GM12878 (cell line): ENCODE measurements at regions not wholly inside any gene's neighbourhood (a gene's known extent, or its start where the extent isn't known, plus 50 kb on each side); places are given as distances from the start of the nearest gene placed in this dataset.
A peak's percentile ranks its signal among the peaks of the same experiment; 100 is the strongest.

Experiments
- ATAC-seq: fragments of 200-7000 bp; cut with Tn5 transposase; 3 replicates; pipeline ENCODE4 v1.9.1; 2020; ENCODE audit warnings: mild to moderate bottlenecking, moderate library complexity
- BruUV-seq: library from RNA; stranded (reverse); fragments of 400-500 nt; replicated peaks from 2 replicates; lab custom pipeline; 2021; lab: Mats Ljungman, UMichigan
- CTCF ChIA-PET: fragments of 300-600 bp; sonication (Branson Sonifier 250); formaldehyde crosslinking; extraction: SDS; loops from one replicate; lab custom pipeline; 2021; ENCODE audit warnings: inconsistent platforms; lab: Yijun Ruan, JAX
- POLR2A ChIA-PET: fragments of 350-600 bp; formaldehyde crosslinking; extraction: SDS; loops from one replicate; lab custom pipeline; 2021; ENCODE audit warnings: inconsistent platforms; lab: Charles Lee
- RAD21 ChIA-PET: fragments of 300-600 bp; sonication (Branson Sonifier 250); formaldehyde crosslinking; loops from one replicate; lab custom pipeline; 2023; ENCODE audit warnings: antibody characterized with exemption; ENCODE audit not compliant: unreplicated experiment; lab: Charles Lee
- SMC1A ChIA-PET: fragments of 300-600 bp; sonication (Branson Sonifier 250); formaldehyde crosslinking; loops from one replicate; lab custom pipeline; 2023; ENCODE audit not compliant: unreplicated experiment, uncharacterized antibody; lab: Charles Lee
- DNase-seq: peaks from one replicate; pipeline ENCODE4 v3.0.0-alpha.2; 2011; ENCODE audit warnings: low read depth, low spot score
- FAIRE-seq: peaks from 3 replicates; lab custom pipeline; 2011; peaks lifted over from hg19 to GRCh38; lab: Jason Lieb, UNC
- H2AFZ ChIP-seq: 2 replicates; pipeline ENCODE4 v1.6.0; 2011; ENCODE audit warnings: low read depth, low read length, control low read depth; ENCODE audit not compliant: control insufficient read depth
- H3K27ac ChIP-seq: 2 replicates; pipeline ENCODE4 v1.5.1; 2011; ENCODE audit warnings: control low read depth; ENCODE audit not compliant: control insufficient read depth, insufficient read depth
- H3K27me3 ChIP-seq, 2 experiments: replicated peaks in 1 of 2; 2 replicates each; pipeline versions ENCODE4 v1.6.0 to v1.6.1; 2011; ENCODE audit warnings: low read length in 1 of 2; ENCODE audit not compliant: control insufficient read depth in 2 of 2, insufficient read depth in 2 of 2
- H3K36me3 ChIP-seq, 2 experiments: 2 replicates each; pipeline ENCODE4 v1.5.1; 2011; ENCODE audit warnings: low read length in 1 of 2; ENCODE audit not compliant: control insufficient read depth in 2 of 2, insufficient read depth in 2 of 2
- H3K4me1 ChIP-seq: 2 replicates; pipeline ENCODE4 v1.6.1; 2011; ENCODE audit warnings: mild to moderate bottlenecking, low read length, moderate library complexity, mixed read lengths; ENCODE audit not compliant: control insufficient read depth, insufficient read depth
- H3K4me2 ChIP-seq: 2 replicates; pipeline ENCODE4 v1.6.0; 2011; ENCODE audit warnings: control low read depth; ENCODE audit not compliant: control insufficient read depth, insufficient read depth
- H3K4me3 ChIP-seq: fragments of 200-600 bp; sonication (generic); 2 replicates; pipeline ENCODE4 v1.5.1; 2016
- H3K79me2 ChIP-seq: 2 replicates; pipeline ENCODE4 v1.6.0; 2011; ENCODE audit warnings: low read length; ENCODE audit not compliant: control insufficient read depth, insufficient read depth
- H3K9ac ChIP-seq: 2 replicates; pipeline ENCODE4 v1.8.0; 2011; ENCODE audit warnings: low read length, control low read depth, mixed read lengths; ENCODE audit not compliant: control insufficient read depth, insufficient read depth
- H3K9me3 ChIP-seq: replicated peaks from 3 replicates; pipeline ENCODE4 v1.5.1; 2011; ENCODE audit warnings: mild to moderate bottlenecking, low read length; ENCODE audit not compliant: control insufficient read depth, insufficient read depth
- H4K20me1 ChIP-seq: 2 replicates; pipeline ENCODE4 v1.6.0; 2011; ENCODE audit not compliant: control insufficient read depth, insufficient read depth
- ETV6 ChIP-seq, 2 experiments: fragments of 450-650 bp in 1 of 2; IDR thresholded peaks in 1 of 2; conservative IDR thresholded peaks in 1 of 2; 2 replicates each; pipeline ENCODE4 v1.6.1; 2014; ENCODE audit warnings: antibody characterized with exemption in 1 of 2, borderline replicate concordance in 1 of 2, low read depth in 1 of 2, mild to moderate bottlenecking in 1 of 2, moderate library complexity in 1 of 2
- EZH2 ChIP-seq: IDR thresholded peaks from 2 replicates; pipeline ENCODE4 v1.6.1; 2012; ENCODE audit warnings: low read depth, mild to moderate bottlenecking, control low read depth, inconsistent platforms, low read length, borderline replicate concordance; ENCODE audit not compliant: control insufficient read depth
- GABPA ChIP-seq: IDR thresholded peaks from 2 replicates; pipeline ENCODE4 v1.6.1; 2014; ENCODE audit warnings: antibody characterized with exemption, low read depth, mild to moderate bottlenecking, inconsistent platforms
- HDAC6 ChIP-seq: fragments of 200-600 bp; sonication (generic); IDR thresholded peaks from one replicate; pipeline ENCODE4 v1.8.0; 2017; ENCODE audit warnings: antibody characterized with exemption; ENCODE audit not compliant: unreplicated experiment
- IKZF2 ChIP-seq, 2 experiments: fragments of 450-650 bp; IDR thresholded peaks; 2 replicates each; pipeline ENCODE4 v1.6.1; 2017; ENCODE audit warnings: mild to moderate bottlenecking in 2 of 2, moderate library complexity in 2 of 2
- IRF4 ChIP-seq: IDR thresholded peaks from 2 replicates; pipeline ENCODE4 v1.6.1; 2011; ENCODE audit warnings: low read depth, low read length
- JUNB ChIP-seq: IDR thresholded peaks from 2 replicates; pipeline ENCODE4 v1.6.1; 2016; ENCODE audit warnings: antibody characterized with exemption, mild to moderate bottlenecking
- MTA3 ChIP-seq: IDR thresholded peaks from 2 replicates; pipeline ENCODE4 v1.6.1; 2012; ENCODE audit warnings: low read length, inconsistent platforms, borderline replicate concordance
- NBN ChIP-seq: fragments of 450-650 bp; IDR thresholded peaks from 2 replicates; pipeline ENCODE4 v1.6.1; 2016
- NR2C1 ChIP-seq: fragments of 450-650 bp; IDR thresholded peaks from 2 replicates; pipeline ENCODE4 v1.6.1; 2017; ENCODE audit warnings: antibody characterized with exemption, mild to moderate bottlenecking, moderate library complexity
- NR2C2 ChIP-seq: IDR thresholded peaks from 2 replicates; pipeline ENCODE4 v1.6.1; 2011; ENCODE audit warnings: borderline replicate concordance, low read depth; ENCODE audit not compliant: control insufficient read depth, insufficient read length
- PAX5 ChIP-seq: IDR thresholded peaks from 2 replicates; pipeline ENCODE4 v1.6.1; 2011; ENCODE audit warnings: low read depth, low read length, borderline replicate concordance
- PML ChIP-seq: IDR thresholded peaks from 2 replicates; pipeline ENCODE4 v1.6.1; 2012; ENCODE audit warnings: low read length, inconsistent platforms
- POLR2A ChIP-seq: IDR thresholded peaks from 2 replicates; pipeline ENCODE4 v1.6.1; 2011; ENCODE audit warnings: low read depth, mild to moderate bottlenecking, low read length
- POLR2AphosphoS5 ChIP-seq: IDR thresholded peaks from 2 replicates; pipeline ENCODE4 v1.6.1; 2011; ENCODE audit warnings: mild to moderate bottlenecking, low read length, inconsistent platforms
- RUNX3 ChIP-seq: IDR thresholded peaks from 2 replicates; pipeline ENCODE4 v1.6.1; 2012; ENCODE audit warnings: low read length, inconsistent platforms
- SMAD5 ChIP-seq: IDR thresholded peaks from 2 replicates; pipeline ENCODE4 v1.6.1; 2016; ENCODE audit warnings: antibody characterized with exemption, low read depth
- SPI1 ChIP-seq: IDR thresholded peaks from 2 replicates; pipeline ENCODE4 v1.6.1; 2011; ENCODE audit warnings: low read depth, mild to moderate bottlenecking, low read length, moderate library complexity, borderline replicate concordance; ENCODE audit not compliant: insufficient read depth
- TCF12 ChIP-seq: IDR thresholded peaks from 2 replicates; pipeline ENCODE4 v1.6.1; 2011; ENCODE audit warnings: low read depth, mild to moderate bottlenecking, low read length
- WRNIP1 ChIP-seq: IDR thresholded peaks from 2 replicates; pipeline ENCODE4 v1.6.1; 2011; ENCODE audit warnings: low read depth, low read length, improper control_type of control experiment, borderline replicate concordance
- WGBS: methylation state at CpG from one replicate; pipeline ENCODE4 v1.1.6; 2016; ENCODE audit warnings: low lambda C conversion rate; ENCODE audit not compliant: insufficient replicate concordance, insufficient coverage; ENCODE audit errors: missing lambda C conversion rate; 5-methylcytosine and 5-hydroxymethylcytosine counted together
- in situ Hi-C: fragments of 300-500 bp; cut with MboI; formaldehyde crosslinking; loops from 9 replicates; pipeline ENCODE4 v1.14.3; 2018; ENCODE audit warnings: mixed read lengths
- intact Hi-C: fragments of 100-400 bp; cut with micrococcal nuclease; formaldehyde crosslinking; loops from one replicate; pipeline ENCODE4 v1.14.2; 2022; ENCODE audit not compliant: unreplicated experiment
- TF ChIP-seq, protein P1 (sequence below): fragments of 450-650 bp; IDR thresholded peaks from 2 replicates; pipeline ENCODE4 v1.6.1; 2017; ENCODE audit warnings: borderline replicate concordance
- TF ChIP-seq, protein P2 (sequence below): fragments of 450-650 bp; conservative IDR thresholded peaks from 2 replicates; pipeline ENCODE4 v1.6.1; 2017; ENCODE audit warnings: mild to moderate bottlenecking, moderate library complexity

DNA sequence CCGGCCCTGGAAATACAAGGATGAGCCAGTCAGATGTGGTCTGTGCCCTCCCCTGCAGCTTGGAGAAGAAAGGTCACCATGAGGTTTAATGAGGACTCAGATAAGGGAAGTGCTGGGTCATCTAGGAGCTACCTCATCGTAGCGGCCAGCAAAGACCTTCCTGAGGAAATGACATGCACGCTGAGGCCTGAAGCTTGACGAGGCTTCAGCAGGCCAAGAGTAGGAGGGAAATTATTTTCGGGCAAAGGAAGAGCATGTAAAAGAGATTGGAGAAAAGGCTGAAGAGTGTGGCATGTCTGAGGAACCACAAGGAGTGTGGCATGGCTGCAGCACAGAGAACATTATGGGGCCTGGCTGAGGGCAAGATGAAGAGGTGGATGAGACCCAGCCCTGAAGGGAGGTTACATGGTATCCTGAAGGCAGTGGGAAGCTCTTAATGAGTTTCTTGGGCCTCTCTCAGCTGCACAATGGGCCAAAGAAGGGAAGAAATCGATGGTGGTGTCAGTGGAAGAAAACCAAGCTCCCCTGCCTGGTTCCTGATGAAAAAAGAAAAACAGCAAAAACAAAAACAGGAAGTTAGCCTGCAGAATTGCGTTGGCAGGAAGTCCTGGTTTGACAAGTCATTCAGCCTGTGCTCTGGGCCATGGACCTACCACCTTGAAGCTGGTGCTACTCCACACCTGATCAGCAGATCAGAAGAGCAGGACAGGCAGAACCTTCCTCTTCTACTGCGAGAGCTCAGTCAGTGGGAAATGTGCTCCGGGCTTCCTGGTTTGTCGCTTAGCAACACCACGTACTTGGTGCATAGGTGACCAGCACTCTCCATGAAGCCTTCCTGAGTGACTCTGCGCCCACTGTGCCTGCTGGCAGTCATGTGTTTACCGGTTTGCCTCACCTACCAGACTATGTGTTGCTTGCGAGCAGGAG is 134.5 kb upstream of the KLF3 start:
- ATAC-seq (peak; percentile 86), DNase-seq (peak; percentile 35), FAIRE-seq (peak; percentile 89)
- RAD21 ChIA-PET: no interaction called here
- Histone ChIP-seq H3K9ac (peak overlapping the region; percentile 42), H3K4me1 (peaks cover 24% of the 10 kb centered on the region), H3K36me3 (no peaks in the 10 kb centered on the region), H3K79me2 (no peaks in the 10 kb centered on the region), H4K20me1 (no peaks in the 10 kb centered on the region), H2AFZ (peak overlapping the region; percentile 95), H3K27ac (peak overlapping the region; percentile 84), H3K9me3 (no peaks in the 10 kb centered on the region), H3K4me2 (peak overlapping the region; percentile 58), H3K27me3 (no peaks in the 10 kb centered on the region; a peak in 1 of 4 replicates), H3K4me3 (no peak overlapping the region; the same call in 1 of the 2 replicates)
- CTCF ChIA-PET: interaction anchor here (0.6 to 1.5 kb wide), 4 partner anchors 9 to 559 kb away, joined by 3 to 4 read pairs (median 3); no protein-coding TSS in a partner anchor
- WGBS: 50% methylated on average over 15 of the region's 15 CpGs
- in situ Hi-C loops: no loop called here
- no TSS peak for BruUV-seq
- intact Hi-C loops: no loop called here
- SMC1A ChIA-PET: interaction anchor here (0.6 to 1.2 kb wide), 4 partner anchors 25 to 355 kb away, joined by 3 to 4 read pairs (median 4); no protein-coding TSS in a partner anchor
- POLR2A ChIA-PET: interaction anchor here (0.6 to 1.1 kb wide), 2 partner anchors 26 to 210 kb away, joined by 3 to 6 read pairs; no protein-coding TSS in a partner anchor
- TF ChIP-seq NBN (no peak), MTA3 (peak; percentile 70; the same call in 1 of the 2 replicates), TCF12 (0 out of 2 replicates have a peak, but pooled peaks have one; percentile 9), POLR2AphosphoS5 (peak; percentile 66), RUNX3 (peak; percentile 32; the same call in 1 of the 2 replicates), PAX5 (peak; percentile 55; the same call in 1 of the 2 replicates), WRNIP1 (no peak), PML (0 out of 2 replicates have a peak, but pooled peaks have one; percentile 25), JUNB (peak; percentile 60), NR2C1 (no peak), GABPA (peak; percentile 69; the same call in 1 of the 2 replicates), IKZF2 (IDR thresholded peaks at IDR 0.05) (0 out of 4 replicates have a peak, but pooled peaks have one; percentile 27 to 60), HDAC6 (no peak), EZH2 (no peak), SPI1 (peak; percentile 63; the same call in 1 of the 2 replicates), NR2C2 (no peak), SMAD5 (no peak), IRF4 (peak; percentile 63; the same call in 1 of the 2 replicates), POLR2A (peak; percentile 69), ETV6 (conservative IDR thresholded peaks at IDR 0.05 in 1 of 2, IDR thresholded peaks at IDR 0.05 in 1 of 2; ENCODE audit: borderline replicate concordance in 1 of 2, low read depth in 1 of 2) (0 out of 4 replicates have a peak, but pooled peaks of 1 of the 2 experiments have one; percentile 49)
- TF ChIP-seq, protein P1, sequence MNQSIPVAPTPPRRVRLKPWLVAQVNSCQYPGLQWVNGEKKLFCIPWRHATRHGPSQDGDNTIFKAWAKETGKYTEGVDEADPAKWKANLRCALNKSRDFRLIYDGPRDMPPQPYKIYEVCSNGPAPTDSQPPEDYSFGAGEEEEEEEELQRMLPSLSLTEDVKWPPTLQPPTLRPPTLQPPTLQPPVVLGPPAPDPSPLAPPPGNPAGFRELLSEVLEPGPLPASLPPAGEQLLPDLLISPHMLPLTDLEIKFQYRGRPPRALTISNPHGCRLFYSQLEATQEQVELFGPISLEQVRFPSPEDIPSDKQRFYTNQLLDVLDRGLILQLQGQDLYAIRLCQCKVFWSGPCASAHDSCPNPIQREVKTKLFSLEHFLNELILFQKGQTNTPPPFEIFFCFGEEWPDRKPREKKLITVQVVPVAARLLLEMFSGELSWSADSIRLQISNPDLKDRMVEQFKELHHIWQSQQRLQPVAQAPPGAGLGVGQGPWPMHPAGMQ: no peak
- TF ChIP-seq, protein P2, sequence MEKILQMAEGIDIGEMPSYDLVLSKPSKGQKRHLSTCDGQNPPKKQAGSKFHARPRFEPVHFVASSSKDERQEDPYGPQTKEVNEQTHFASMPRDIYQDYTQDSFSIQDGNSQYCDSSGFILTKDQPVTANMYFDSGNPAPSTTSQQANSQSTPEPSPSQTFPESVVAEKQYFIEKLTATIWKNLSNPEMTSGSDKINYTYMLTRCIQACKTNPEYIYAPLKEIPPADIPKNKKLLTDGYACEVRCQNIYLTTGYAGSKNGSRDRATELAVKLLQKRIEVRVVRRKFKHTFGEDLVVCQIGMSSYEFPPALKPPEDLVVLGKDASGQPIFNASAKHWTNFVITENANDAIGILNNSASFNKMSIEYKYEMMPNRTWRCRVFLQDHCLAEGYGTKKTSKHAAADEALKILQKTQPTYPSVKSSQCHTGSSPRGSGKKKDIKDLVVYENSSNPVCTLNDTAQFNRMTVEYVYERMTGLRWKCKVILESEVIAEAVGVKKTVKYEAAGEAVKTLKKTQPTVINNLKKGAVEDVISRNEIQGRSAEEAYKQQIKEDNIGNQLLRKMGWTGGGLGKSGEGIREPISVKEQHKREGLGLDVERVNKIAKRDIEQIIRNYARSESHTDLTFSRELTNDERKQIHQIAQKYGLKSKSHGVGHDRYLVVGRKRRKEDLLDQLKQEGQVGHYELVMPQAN: no peak
